GM23338 (cell line): ENCODE measurements at regions not wholly inside any gene's neighbourhood (a gene's known extent, or its start where the extent isn't known, plus 50 kb on each side); places are given as distances from the start of the nearest gene placed in this dataset.

ENCODE experiments used
- ATAC-seq: fragments of 200-7000 bp; cut with Tn5 transposase; 3 replicates; pipeline ENCODE4 v1.9.1; 2020
- DNase-seq: peaks from one replicate; pipeline ENCODE4 v3.0.0-alpha.2; 2015; ENCODE audit warnings: low spot score
- H2AFZ ChIP-seq: fragments of 200-600 bp; sonication (generic); 2 replicates; pipeline ENCODE4 v1.8.0; 2016; ENCODE audit warnings: antibody characterized with exemption, mild to moderate bottlenecking, moderate library complexity
- H3F3A ChIP-seq: fragments of 200-600 bp; sonication (generic); replicated peaks from 2 replicates; pipeline ENCODE4 v1.8.0; 2017; ENCODE audit warnings: antibody characterized with exemption, mixed run types, low read depth
- H3K27ac ChIP-seq: fragments of 200-600 bp; sonication (generic); 2 replicates; pipeline ENCODE4 v1.6.1; 2016; ENCODE audit warnings: low read depth
- H3K27me3 ChIP-seq: fragments of 200-600 bp; sonication (generic); 2 replicates; pipeline ENCODE4 v1.8.0; 2016; ENCODE audit warnings: mild to moderate bottlenecking, mixed run types, moderate library complexity; ENCODE audit not compliant: insufficient read depth
- H3K36me3 ChIP-seq: fragments of 200-600 bp; sonication (generic); 2 replicates; pipeline ENCODE4 v1.8.0; 2016; ENCODE audit warnings: mild to moderate bottlenecking; ENCODE audit not compliant: insufficient read depth
- H3K4me1 ChIP-seq: fragments of 200-600 bp; sonication (generic); 2 replicates; pipeline ENCODE4 v1.8.0; 2016; ENCODE audit warnings: mild to moderate bottlenecking, moderate library complexity; ENCODE audit not compliant: insufficient read depth
- H3K4me2 ChIP-seq: fragments of 200-600 bp; sonication (generic); 2 replicates; pipeline ENCODE4 v1.7.1; 2017; ENCODE audit warnings: mixed run types
- H3K4me3 ChIP-seq: fragments of 200-600 bp; sonication (generic); 2 replicates; pipeline ENCODE4 v1.6.1; 2016; ENCODE audit warnings: mixed run types
- H3K79me2 ChIP-seq: fragments of 200-600 bp; sonication (generic); replicated peaks from 2 replicates; pipeline ENCODE4 v1.8.0; 2017; ENCODE audit warnings: mild to moderate bottlenecking; ENCODE audit not compliant: insufficient read depth
- H3K9me2 ChIP-seq: fragments of 200-600 bp; sonication (generic); 2 replicates; pipeline ENCODE4 v1.8.0; 2017; ENCODE audit not compliant: insufficient read depth
- H4K20me1 ChIP-seq: fragments of 200-600 bp; sonication (generic); replicated peaks from 2 replicates; pipeline ENCODE4 v1.8.0; 2017; ENCODE audit warnings: mild to moderate bottlenecking; ENCODE audit not compliant: insufficient read depth
- H3K27ac Mint-ChIP-seq: 2 replicates; pipeline ENCODE4 v1.8.0; 2020; ENCODE audit warnings: inconsistent platforms, mild to moderate bottlenecking, moderate library complexity, mixed read lengths
- H3K27me3 Mint-ChIP-seq: 3 replicates; pipeline ENCODE4 v1.8.0; 2022; ENCODE audit warnings: low read depth, mild to moderate bottlenecking, moderate library complexity, mixed read lengths, inconsistent platforms; ENCODE audit not compliant: insufficient read depth, poor library complexity
- H3K36me3 Mint-ChIP-seq: 3 replicates; pipeline ENCODE4 v1.8.0; 2021; ENCODE audit warnings: low read depth, mild to moderate bottlenecking, inconsistent platforms, moderate library complexity, mixed read lengths
- H3K4me1 Mint-ChIP-seq: 3 replicates; pipeline ENCODE4 v1.8.0; 2020; ENCODE audit warnings: mild to moderate bottlenecking, inconsistent platforms, mixed read lengths
- H3K4me3 Mint-ChIP-seq: 3 replicates; pipeline ENCODE4 v1.8.0; 2021; ENCODE audit warnings: moderate library complexity, mild to moderate bottlenecking, inconsistent platforms, mixed read lengths
- H3K9me3 Mint-ChIP-seq: 3 replicates; pipeline ENCODE4 v1.8.0; 2020; ENCODE audit warnings: moderate library complexity, mild to moderate bottlenecking, inconsistent platforms, mixed read lengths
- CREB1 ChIP-seq: fragments of 250-450 bp; sonication (Bioruptor Pico); IDR thresholded peaks from 2 replicates; pipeline ENCODE4 v1.5.0; 2020; ENCODE audit warnings: low read depth, mild to moderate bottlenecking, moderate library complexity
- CTCF ChIP-seq, 2 experiments: fragments of 200-600 bp in 1 of 2; sonication (generic) in 1 of 2; conservative IDR thresholded peaks; 2 replicates each; pipeline versions ENCODE4 v1.5.1 to v1.6.1; 2016 to 2017; ENCODE audit warnings: antibody characterized with exemption in 2 of 2, low read depth in 2 of 2, mild to moderate bottlenecking in 2 of 2, moderate library complexity in 1 of 2
- EZH2 ChIP-seq: fragments of 200-600 bp; sonication (generic); IDR thresholded peaks from one replicate; pipeline ENCODE4 v1.8.0; 2017; ENCODE audit warnings: antibody characterized with exemption, mild to moderate bottlenecking, low read depth; ENCODE audit not compliant: unreplicated experiment
- JUNB ChIP-seq: IDR thresholded peaks from one replicate; pipeline ENCODE4 v1.6.1; 2016; ENCODE audit warnings: antibody characterized with exemption; ENCODE audit not compliant: unreplicated experiment
- NANOG ChIP-seq: IDR thresholded peaks from 2 replicates; pipeline ENCODE4 v1.6.1; 2016; ENCODE audit warnings: antibody characterized with exemption, borderline replicate concordance
- POLR2AphosphoS5 ChIP-seq: IDR thresholded peaks from 2 replicates; pipeline ENCODE4 v1.6.1; 2016; ENCODE audit warnings: antibody characterized with exemption, low read depth
- STAT1 ChIP-seq: IDR thresholded peaks from one replicate; pipeline ENCODE4 v1.6.1; 2016; ENCODE audit warnings: antibody characterized with exemption; ENCODE audit not compliant: unreplicated experiment
- ZNF114 ChIP-seq: fragments of 250-450 bp; sonication (Bioruptor Pico); IDR thresholded peaks from 2 replicates; pipeline ENCODE4 v1.5.0; 2020; ENCODE audit warnings: mild to moderate bottlenecking, moderate library complexity
- ZNF462 ChIP-seq: fragments of 250-450 bp; sonication (Bioruptor Pico); IDR thresholded peaks from 2 replicates; pipeline ENCODE4 v1.5.0; 2020; ENCODE audit warnings: mild to moderate bottlenecking, moderate library complexity
- TF ChIP-seq, protein P1 (sequence below): IDR thresholded peaks from 2 replicates; pipeline ENCODE4 v1.6.1; 2016; ENCODE audit warnings: antibody characterized with exemption
- TF ChIP-seq, protein P2 (sequence below): IDR thresholded peaks from one replicate; pipeline ENCODE4 v1.6.1; 2018; ENCODE audit warnings: antibody characterized with exemption; ENCODE audit not compliant: unreplicated experiment

GRCh38 chr6:132009175-132009574, 58.0 kb upstream of the CCN2 start:
- H3K9me2 ChIP-seq, result 0 out of 2 replicates have a peak, but pooled peaks cover 7% of the 10 kb centered on the region
- no peak overlapping the region for H3K27ac ChIP-seq
- no peak overlapping the region for H3K27ac Mint-ChIP-seq
- H3K27me3 Mint-ChIP-seq, result no peaks in the 10 kb centered on the region
- H3K27me3 ChIP-seq, result no peaks in the 10 kb centered on the region
- H3K4me1 ChIP-seq, result no peaks in the 10 kb centered on the region
- no peak for ATAC-seq
- H3F3A ChIP-seq, result no peaks in the 10 kb centered on the region
- no peak for TF ChIP-seq EZH2
- no peak for TF ChIP-seq ZNF462 (CRISPR knock-in tag)
- no peak for TF ChIP-seq CREB1 (CRISPR knock-in tag)
- TF ChIP-seq, protein P1, sequence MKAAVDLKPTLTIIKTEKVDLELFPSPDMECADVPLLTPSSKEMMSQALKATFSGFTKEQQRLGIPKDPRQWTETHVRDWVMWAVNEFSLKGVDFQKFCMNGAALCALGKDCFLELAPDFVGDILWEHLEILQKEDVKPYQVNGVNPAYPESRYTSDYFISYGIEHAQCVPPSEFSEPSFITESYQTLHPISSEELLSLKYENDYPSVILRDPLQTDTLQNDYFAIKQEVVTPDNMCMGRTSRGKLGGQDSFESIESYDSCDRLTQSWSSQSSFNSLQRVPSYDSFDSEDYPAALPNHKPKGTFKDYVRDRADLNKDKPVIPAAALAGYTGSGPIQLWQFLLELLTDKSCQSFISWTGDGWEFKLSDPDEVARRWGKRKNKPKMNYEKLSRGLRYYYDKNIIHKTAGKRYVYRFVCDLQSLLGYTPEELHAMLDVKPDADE, result no peak
- TF ChIP-seq NANOG, result no peak
- TF ChIP-seq CTCF (conservative IDR thresholded peaks at IDR 0.05; ENCODE audit: low read depth in 2 of 2), result no peak
- TF ChIP-seq ZNF114 (CRISPR knock-in tag), result no peak
- TF ChIP-seq POLR2AphosphoS5, result no peak
- no peak for TF ChIP-seq JUNB
- TF ChIP-seq, protein P2, sequence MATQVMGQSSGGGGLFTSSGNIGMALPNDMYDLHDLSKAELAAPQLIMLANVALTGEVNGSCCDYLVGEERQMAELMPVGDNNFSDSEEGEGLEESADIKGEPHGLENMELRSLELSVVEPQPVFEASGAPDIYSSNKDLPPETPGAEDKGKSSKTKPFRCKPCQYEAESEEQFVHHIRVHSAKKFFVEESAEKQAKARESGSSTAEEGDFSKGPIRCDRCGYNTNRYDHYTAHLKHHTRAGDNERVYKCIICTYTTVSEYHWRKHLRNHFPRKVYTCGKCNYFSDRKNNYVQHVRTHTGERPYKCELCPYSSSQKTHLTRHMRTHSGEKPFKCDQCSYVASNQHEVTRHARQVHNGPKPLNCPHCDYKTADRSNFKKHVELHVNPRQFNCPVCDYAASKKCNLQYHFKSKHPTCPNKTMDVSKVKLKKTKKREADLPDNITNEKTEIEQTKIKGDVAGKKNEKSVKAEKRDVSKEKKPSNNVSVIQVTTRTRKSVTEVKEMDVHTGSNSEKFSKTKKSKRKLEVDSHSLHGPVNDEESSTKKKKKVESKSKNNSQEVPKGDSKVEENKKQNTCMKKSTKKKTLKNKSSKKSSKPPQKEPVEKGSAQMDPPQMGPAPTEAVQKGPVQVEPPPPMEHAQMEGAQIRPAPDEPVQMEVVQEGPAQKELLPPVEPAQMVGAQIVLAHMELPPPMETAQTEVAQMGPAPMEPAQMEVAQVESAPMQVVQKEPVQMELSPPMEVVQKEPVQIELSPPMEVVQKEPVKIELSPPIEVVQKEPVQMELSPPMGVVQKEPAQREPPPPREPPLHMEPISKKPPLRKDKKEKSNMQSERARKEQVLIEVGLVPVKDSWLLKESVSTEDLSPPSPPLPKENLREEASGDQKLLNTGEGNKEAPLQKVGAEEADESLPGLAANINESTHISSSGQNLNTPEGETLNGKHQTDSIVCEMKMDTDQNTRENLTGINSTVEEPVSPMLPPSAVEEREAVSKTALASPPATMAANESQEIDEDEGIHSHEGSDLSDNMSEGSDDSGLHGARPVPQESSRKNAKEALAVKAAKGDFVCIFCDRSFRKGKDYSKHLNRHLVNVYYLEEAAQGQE, result no peak
- TF ChIP-seq STAT1, result no peak
- H3K9me3 Mint-ChIP-seq, result peaks cover 12% of the 10 kb centered on the region
- H3K4me2 ChIP-seq, result no peak overlapping the region
- peaks cover 3% of the 10 kb centered on the region; the same call in 1 of the 3 replicates for H3K4me1 Mint-ChIP-seq
- no peak overlapping the region for H2AFZ ChIP-seq
- no peak overlapping the region for H3K4me3 Mint-ChIP-seq
- H3K36me3 Mint-ChIP-seq, result peaks cover 11% of the 10 kb centered on the region
- H3K4me3 ChIP-seq, result no peak overlapping the region
- H3K36me3 ChIP-seq, result peaks cover 2% of the 10 kb centered on the region; the same call in 1 of the 2 replicates
- H3K79me2 ChIP-seq, result no peaks in the 10 kb centered on the region
- no peak for DNase-seq
- no peaks in the 10 kb centered on the region for H4K20me1 ChIP-seq
